ENCODE measurements at regions not wholly inside any gene's neighbourhood (a gene's known extent, or its start where the extent isn't known, plus 50 kb on each side); places are given as distances from the start of the nearest gene placed in this dataset.
"Not testable (repeated sequence)": the region's sequence is repeated elsewhere in the genome, so short reads cannot be mapped to it uniquely, and the experiment has no call there.

DNA sequence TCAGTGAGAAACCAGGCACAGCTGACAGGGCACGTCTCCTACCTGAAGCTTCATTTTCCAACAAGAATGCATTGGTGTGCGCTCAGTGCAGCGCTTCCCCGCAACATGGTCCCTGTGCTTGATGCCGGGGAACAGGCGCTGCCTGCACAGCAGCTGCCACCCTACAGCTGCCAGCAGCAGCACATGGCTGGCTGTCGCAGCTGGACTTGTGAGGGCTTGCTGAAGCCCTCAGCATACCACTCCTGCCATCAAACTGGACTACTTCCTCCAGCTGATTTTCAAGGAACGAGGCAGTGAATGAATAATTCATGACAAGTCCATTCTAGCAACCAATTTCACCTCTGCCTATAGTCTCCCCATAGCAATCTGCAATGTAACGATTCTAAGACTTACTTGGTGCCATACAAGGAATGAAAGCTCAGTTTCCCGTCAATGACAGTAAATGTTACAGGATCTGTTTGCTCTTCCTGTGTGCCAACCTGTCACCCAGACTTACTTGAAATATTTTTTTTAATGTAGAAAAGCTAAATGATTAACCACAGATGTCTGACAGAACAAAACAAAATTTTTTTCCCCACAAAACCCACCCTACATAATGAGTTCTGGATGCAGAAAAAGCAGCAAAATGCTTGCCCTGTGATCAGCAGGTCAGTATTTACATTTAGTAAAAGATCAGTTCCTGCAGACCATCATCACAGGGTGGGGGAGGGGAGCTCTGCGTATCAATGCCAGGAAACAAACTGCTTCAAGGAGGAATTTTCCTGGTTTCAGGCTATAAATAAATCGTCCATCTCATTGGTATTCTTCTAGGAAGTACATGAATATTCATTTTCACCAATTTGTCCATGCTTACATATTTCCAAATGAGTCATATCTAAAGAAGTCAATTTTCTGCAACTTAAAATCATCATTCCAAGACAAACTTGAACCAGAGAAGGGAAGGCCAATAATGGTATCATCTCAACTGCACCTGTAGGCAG is 140.6 kb downstream of the ALOX5 start:
- Histone ChIP-seq H2AFZ (ENCODE audit: low read length) (no peak overlapping the region), H3F3A (ENCODE audit: insufficient read depth, low read length) (no peaks in the 10 kb centered on the region), H3K36me3 (ENCODE audit: insufficient read depth, low read length) (no peaks in the 10 kb centered on the region), H3K4me1 (ENCODE audit: insufficient read depth, low read length, severe bottlenecking) (no peaks in the 10 kb centered on the region), H3K4me2 (ENCODE audit: low read length) (no peak overlapping the region), H3K79me2 (ENCODE audit: insufficient read depth, low read length) (no peaks in the 10 kb centered on the region), H3K27me3 (ENCODE audit: insufficient read depth, low read length) (no peaks in the 10 kb centered on the region), H4K20me1 (ENCODE audit: insufficient read depth, low read length) (no peaks in the 10 kb centered on the region), H3K27ac (ENCODE audit: low read depth, low read length, poor library complexity, severe bottlenecking) (no peak overlapping the region), H3K9me2 (ENCODE audit: low read depth, low read length) (no peaks in the 10 kb centered on the region), H3K9ac (ENCODE audit: low read length) (no peak overlapping the region), H3K9me3 (ENCODE audit: low read length) (no peaks in the 10 kb centered on the region), H3K4me3 (ENCODE audit: low read depth, low read length, poor library complexity, severe bottlenecking) (no peak overlapping the region)
- TF ChIP-seq CTCF (IDR thresholded peaks at IDR 0.05; ENCODE audit: low read length) (no peak), EZH2 (IDR thresholded peaks at IDR 0.05; ENCODE audit: borderline replicate concordance, low read length) (no peak)

DNA sequence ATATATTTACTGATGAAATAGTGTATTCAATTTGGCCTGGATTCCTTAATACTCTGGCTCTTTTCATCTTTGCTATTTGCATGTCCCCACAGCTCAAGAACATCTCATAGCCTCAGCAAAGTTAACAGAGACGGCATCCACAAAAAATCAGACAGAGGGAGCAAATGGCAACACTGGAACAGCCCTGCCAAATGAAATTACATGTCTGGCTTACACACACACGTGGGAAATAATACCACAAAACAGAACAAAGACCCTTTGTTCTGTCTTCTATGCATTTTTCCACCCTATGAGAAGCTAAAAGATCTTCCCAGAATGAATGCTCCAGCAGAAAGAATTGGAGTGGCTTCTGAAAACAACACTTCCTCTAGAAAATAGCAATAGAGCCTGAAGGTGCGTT is 139.5 kb downstream of the ALOX5 start:
- no peak for TF ChIP-seq EZH2 (IDR thresholded peaks at IDR 0.05; ENCODE audit: borderline replicate concordance, low read length)
- no peak for TF ChIP-seq CTCF (IDR thresholded peaks at IDR 0.05; ENCODE audit: low read length)
- H3K9me2 ChIP-seq (ENCODE audit: low read depth, low read length) = no peaks in the 10 kb centered on the region
- H3K27me3 ChIP-seq (ENCODE audit: insufficient read depth, low read length) = no peaks in the 10 kb centered on the region
- no peak overlapping the region for H3K27ac ChIP-seq (ENCODE audit: low read depth, low read length, poor library complexity, severe bottlenecking)
- H3K4me3 ChIP-seq (ENCODE audit: low read depth, low read length, poor library complexity, severe bottlenecking) = no peak overlapping the region
- H3K79me2 ChIP-seq (ENCODE audit: insufficient read depth, low read length) = no peaks in the 10 kb centered on the region
- no peak overlapping the region for H3K4me2 ChIP-seq (ENCODE audit: low read length)
- no peaks in the 10 kb centered on the region for H3K9me3 ChIP-seq (ENCODE audit: low read length)
- no peaks in the 10 kb centered on the region for H4K20me1 ChIP-seq (ENCODE audit: insufficient read depth, low read length)
- H3F3A ChIP-seq (ENCODE audit: insufficient read depth, low read length) = no peaks in the 10 kb centered on the region
- H3K9ac ChIP-seq (ENCODE audit: low read length) = no peak overlapping the region
- no peak overlapping the region for H2AFZ ChIP-seq (ENCODE audit: low read length)
- H3K36me3 ChIP-seq (ENCODE audit: insufficient read depth, low read length) = no peaks in the 10 kb centered on the region
- H3K4me1 ChIP-seq (ENCODE audit: insufficient read depth, low read length, severe bottlenecking) = no peaks in the 10 kb centered on the region

GRCh38 chr10:45511926-45512325 is 137.9 kb downstream of the ALOX5 start:
- H3K27ac ChIP-seq (ENCODE audit: low read depth, low read length, poor library complexity, severe bottlenecking); H2AFZ ChIP-seq (ENCODE audit: low read length); H3F3A ChIP-seq (ENCODE audit: insufficient read depth, low read length); H3K9ac ChIP-seq (ENCODE audit: low read length); H3K79me2 ChIP-seq (ENCODE audit: insufficient read depth, low read length); H3K4me2 ChIP-seq (ENCODE audit: low read length); H4K20me1 ChIP-seq (ENCODE audit: insufficient read depth, low read length); H3K36me3 ChIP-seq (ENCODE audit: insufficient read depth, low read length); H3K9me3 ChIP-seq (ENCODE audit: low read length); H3K9me2 ChIP-seq (ENCODE audit: low read depth, low read length); H3K27me3 ChIP-seq (ENCODE audit: insufficient read depth, low read length); H3K4me1 ChIP-seq (ENCODE audit: insufficient read depth, low read length, severe bottlenecking); H3K4me3 ChIP-seq (ENCODE audit: low read depth, low read length, poor library complexity, severe bottlenecking): not testable (repeated sequence)

DNA sequence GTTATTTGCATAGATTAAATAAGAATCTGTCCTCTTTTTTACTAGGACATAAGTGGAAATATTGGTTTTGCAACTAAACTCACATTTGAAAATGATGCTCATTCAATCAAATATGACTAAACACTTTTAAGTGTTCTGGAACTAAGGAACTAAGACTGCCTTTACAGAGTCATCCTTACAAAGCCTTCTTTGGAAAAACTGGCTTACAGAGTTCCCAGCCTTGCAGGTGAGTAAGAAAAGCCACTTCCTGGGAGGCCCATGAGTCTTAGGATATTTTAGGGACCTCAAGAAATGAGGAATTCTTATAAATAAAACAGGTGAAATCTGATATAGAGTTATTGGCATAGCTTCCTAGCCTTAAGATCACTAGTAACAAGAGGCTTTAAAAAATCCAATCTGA is 135.5 kb downstream of the ALOX5 start:
- Histone ChIP-seq H3K4me2 (ENCODE audit: low read length) (no peak overlapping the region), H3K4me3 (ENCODE audit: low read depth, low read length, poor library complexity, severe bottlenecking) (no peak overlapping the region), H3K9me2 (ENCODE audit: low read depth, low read length) (no peaks in the 10 kb centered on the region), H4K20me1 (ENCODE audit: insufficient read depth, low read length) (no peaks in the 10 kb centered on the region), H2AFZ (ENCODE audit: low read length) (no peak overlapping the region), H3F3A (ENCODE audit: insufficient read depth, low read length) (no peaks in the 10 kb centered on the region), H3K79me2 (ENCODE audit: insufficient read depth, low read length) (no peaks in the 10 kb centered on the region), H3K27ac (ENCODE audit: low read depth, low read length, poor library complexity, severe bottlenecking) (no peak overlapping the region), H3K9ac (ENCODE audit: low read length) (no peak overlapping the region), H3K36me3 (ENCODE audit: insufficient read depth, low read length) (no peaks in the 10 kb centered on the region), H3K9me3 (ENCODE audit: low read length) (no peaks in the 10 kb centered on the region), H3K27me3 (ENCODE audit: insufficient read depth, low read length) (no peaks in the 10 kb centered on the region), H3K4me1 (ENCODE audit: insufficient read depth, low read length, severe bottlenecking) (no peaks in the 10 kb centered on the region)
- no peak for TF ChIP-seq CTCF (IDR thresholded peaks at IDR 0.05; ENCODE audit: low read length)
- TF ChIP-seq EZH2 (IDR thresholded peaks at IDR 0.05; ENCODE audit: borderline replicate concordance, low read length) = no peak
